ENCODE measurements at regions not wholly inside any gene's neighbourhood (a gene's known extent, or its start where the extent isn't known, plus 50 kb on each side); places are given as distances from the start of the nearest gene placed in this dataset.
A peak's percentile ranks its signal among the peaks of the same experiment; 100 is the strongest.

- DNase-seq = no peak
- 76 to 86% (median 80%) methylated on average over 2 of the region's 2 CpGs for WGBS, 5 donors
- no peaks in the 10 kb centered on the region for H3K27me3 ChIP-seq
- H3K4me1 ChIP-seq = no peaks in the 10 kb centered on the region
- no peak for TF ChIP-seq POLR2AphosphoS5 (IDR thresholded peaks at IDR 0.05)
- TF ChIP-seq POLR2A (IDR thresholded peaks at IDR 0.05) = no peak
- TF ChIP-seq CTCF (IDR thresholded peaks at IDR 0.05) = no peak
- no peak for TF ChIP-seq EP300 (IDR thresholded peaks at IDR 0.05)
- H3K27ac ChIP-seq = no peak overlapping the region
- no peaks in the 10 kb centered on the region for H3K9me3 ChIP-seq
- no peak overlapping the region for H3K4me3 ChIP-seq
- intact Hi-C loops (cut with DNase I; ENCODE audit: low total_unique reads) = no loop called here
- H3K36me3 ChIP-seq = no peaks in the 10 kb centered on the region
Measured at GRCh38 chr11:103585401-103585800, 451.0 kb upstream of the DDI1 start.

GRCh38 chr11:103585911-103586310 lies 450.5 kb upstream of the DDI1 start:
- H3K27me3 ChIP-seq = no peaks in the 10 kb centered on the region
- no peak overlapping the region for H3K27ac ChIP-seq
- no peak for TF ChIP-seq POLR2AphosphoS5 (IDR thresholded peaks at IDR 0.05)
- no peak for TF ChIP-seq EP300 (IDR thresholded peaks at IDR 0.05)
- no peak for TF ChIP-seq POLR2A (IDR thresholded peaks at IDR 0.05)
- no peak for TF ChIP-seq CTCF (IDR thresholded peaks at IDR 0.05)
- 78 to 89% (median 83%) methylated on average over 5 of the region's 5 CpGs for WGBS, 5 donors
- H3K9me3 ChIP-seq = no peaks in the 10 kb centered on the region
- DNase-seq = no peak
- H3K4me1 ChIP-seq = no peaks in the 10 kb centered on the region
- intact Hi-C loops (cut with DNase I; ENCODE audit: low total_unique reads) = no loop called here
- H3K36me3 ChIP-seq = no peaks in the 10 kb centered on the region
- no peak overlapping the region for H3K4me3 ChIP-seq

GRCh38 chr11:103586756-103587155 lies 449.7 kb upstream of the DDI1 start:
- Histone ChIP-seq H3K4me1 (no peaks in the 10 kb centered on the region), H3K4me3 (no peak overlapping the region), H3K36me3 (no peaks in the 10 kb centered on the region), H3K27me3 (no peaks in the 10 kb centered on the region), H3K27ac (no peak overlapping the region), H3K9me3 (no peaks in the 10 kb centered on the region)
- TF ChIP-seq POLR2A (IDR thresholded peaks at IDR 0.05) = no peak
- no peak for TF ChIP-seq EP300 (IDR thresholded peaks at IDR 0.05)
- TF ChIP-seq POLR2AphosphoS5 (IDR thresholded peaks at IDR 0.05) = no peak
- TF ChIP-seq CTCF (IDR thresholded peaks at IDR 0.05) = no peak
- no peak for DNase-seq
- 61 to 85% (median 67%) methylated on average over 1 of the region's 1 CpG for WGBS, 5 donors
- intact Hi-C loops (cut with DNase I; ENCODE audit: low total_unique reads) = no loop called here

- Histone ChIP-seq H3K4me1 (no peaks in the 10 kb centered on the region), H3K4me3 (no peak overlapping the region), H3K27me3 (no peaks in the 10 kb centered on the region), H3K27ac (no peak overlapping the region), H3K9me3 (no peaks in the 10 kb centered on the region), H3K36me3 (no peaks in the 10 kb centered on the region)
- 52 to 65% (median 54%) methylated on average over 4 of the region's 4 CpGs for WGBS, 5 donors
- TF ChIP-seq EP300 (IDR thresholded peaks at IDR 0.05) (no peak), POLR2A (IDR thresholded peaks at IDR 0.05) (no peak), CTCF (IDR thresholded peaks at IDR 0.05) (no peak), POLR2AphosphoS5 (IDR thresholded peaks at IDR 0.05) (no peak)
- intact Hi-C loops (cut with DNase I; ENCODE audit: low total_unique reads) = no loop called here
- DNase-seq = peak in 1 of 2 donors; percentile 0
Measured at GRCh38 chr11:103587901-103588788, 448.3 kb upstream of the DDI1 start.

All from stomach (tissue), 8 donors.